ENCODE measurements at regions not wholly inside any gene's neighbourhood (a gene's known extent, or its start where the extent isn't known, plus 50 kb on each side); places are given as distances from the start of the nearest gene placed in this dataset.
"Not testable (repeated sequence)": the region's sequence is repeated elsewhere in the genome, so short reads cannot be mapped to it uniquely, and the experiment has no call there.

DNA sequence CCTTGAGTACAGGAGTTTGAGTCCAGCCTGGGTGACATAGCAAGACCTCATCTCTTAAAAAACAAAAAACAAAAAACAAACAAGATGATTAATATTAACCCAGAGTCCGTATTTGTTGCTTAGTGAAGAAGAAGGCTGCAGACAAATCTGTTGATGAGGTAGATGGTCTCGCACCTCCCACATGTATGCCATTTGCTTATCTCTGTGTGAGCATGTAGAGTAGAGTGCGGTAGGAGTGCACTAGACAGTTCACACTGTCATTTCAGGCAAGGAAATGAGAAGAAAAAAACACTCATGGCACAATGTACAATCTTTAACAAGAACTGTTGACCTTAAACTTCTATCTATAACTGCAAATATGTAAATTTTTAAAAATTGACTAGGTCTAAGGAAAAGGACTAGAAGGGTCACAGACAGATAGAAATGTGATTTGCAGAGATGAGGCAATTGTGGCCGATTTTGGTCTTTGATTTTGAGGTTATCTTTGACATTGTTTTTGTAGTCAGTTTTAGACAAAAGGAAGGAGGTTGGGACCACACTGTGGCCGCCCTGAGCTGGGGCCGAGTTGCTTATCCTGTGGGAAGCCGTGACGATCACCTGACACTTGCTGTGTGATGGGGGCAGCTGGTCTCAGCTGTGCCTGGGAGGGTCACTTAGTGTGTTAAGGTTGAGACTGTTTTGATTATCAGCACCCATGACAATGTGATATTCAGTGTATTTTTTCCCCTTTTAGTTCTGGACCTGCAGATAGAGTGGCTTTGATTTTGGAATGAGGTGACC lies 127.2 kb downstream of the LAT start:
- TF ChIP-seq POLR2A (IDR thresholded peaks at IDR 0.05): not testable (repeated sequence)
- TF ChIP-seq, protein P1, sequence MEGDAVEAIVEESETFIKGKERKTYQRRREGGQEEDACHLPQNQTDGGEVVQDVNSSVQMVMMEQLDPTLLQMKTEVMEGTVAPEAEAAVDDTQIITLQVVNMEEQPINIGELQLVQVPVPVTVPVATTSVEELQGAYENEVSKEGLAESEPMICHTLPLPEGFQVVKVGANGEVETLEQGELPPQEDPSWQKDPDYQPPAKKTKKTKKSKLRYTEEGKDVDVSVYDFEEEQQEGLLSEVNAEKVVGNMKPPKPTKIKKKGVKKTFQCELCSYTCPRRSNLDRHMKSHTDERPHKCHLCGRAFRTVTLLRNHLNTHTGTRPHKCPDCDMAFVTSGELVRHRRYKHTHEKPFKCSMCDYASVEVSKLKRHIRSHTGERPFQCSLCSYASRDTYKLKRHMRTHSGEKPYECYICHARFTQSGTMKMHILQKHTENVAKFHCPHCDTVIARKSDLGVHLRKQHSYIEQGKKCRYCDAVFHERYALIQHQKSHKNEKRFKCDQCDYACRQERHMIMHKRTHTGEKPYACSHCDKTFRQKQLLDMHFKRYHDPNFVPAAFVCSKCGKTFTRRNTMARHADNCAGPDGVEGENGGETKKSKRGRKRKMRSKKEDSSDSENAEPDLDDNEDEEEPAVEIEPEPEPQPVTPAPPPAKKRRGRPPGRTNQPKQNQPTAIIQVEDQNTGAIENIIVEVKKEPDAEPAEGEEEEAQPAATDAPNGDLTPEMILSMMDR (IDR thresholded peaks at IDR 0.05): not testable (repeated sequence)
